ENCODE measurements at regions not wholly inside any gene's neighbourhood (a gene's known extent, or its start where the extent isn't known, plus 50 kb on each side); places are given as distances from the start of the nearest gene placed in this dataset.

DNA sequence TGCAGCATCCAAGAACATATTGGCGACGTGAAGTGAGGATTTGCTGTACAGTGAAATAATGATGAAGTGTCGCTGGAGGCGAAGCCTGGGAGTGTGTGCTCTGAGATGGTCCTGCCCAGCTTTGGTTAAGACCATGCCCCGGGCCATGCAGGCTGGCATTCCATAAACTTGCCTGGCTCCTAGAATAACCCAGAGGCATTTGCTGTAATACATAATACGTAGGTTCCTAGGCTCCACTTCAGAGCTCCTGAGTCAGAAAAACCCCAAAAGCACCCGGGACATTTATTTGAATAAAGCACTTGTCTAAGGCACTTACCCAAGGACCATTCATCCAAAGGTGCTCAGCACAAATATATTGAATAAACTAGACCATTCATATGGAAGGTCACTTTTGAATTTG lies 279.3 kb downstream of the ABCC12 start:
- WGBS (ENCODE audit: insufficient coverage, low coverage, missing lambda C conversion rate) = 4% methylated on average over 7 of the region's 7 CpGs
- CTCF ChIA-PET (ENCODE audit: low intra/inter-chr PET ratio) = no interaction called here
- no peak for FAIRE-seq

DNA sequence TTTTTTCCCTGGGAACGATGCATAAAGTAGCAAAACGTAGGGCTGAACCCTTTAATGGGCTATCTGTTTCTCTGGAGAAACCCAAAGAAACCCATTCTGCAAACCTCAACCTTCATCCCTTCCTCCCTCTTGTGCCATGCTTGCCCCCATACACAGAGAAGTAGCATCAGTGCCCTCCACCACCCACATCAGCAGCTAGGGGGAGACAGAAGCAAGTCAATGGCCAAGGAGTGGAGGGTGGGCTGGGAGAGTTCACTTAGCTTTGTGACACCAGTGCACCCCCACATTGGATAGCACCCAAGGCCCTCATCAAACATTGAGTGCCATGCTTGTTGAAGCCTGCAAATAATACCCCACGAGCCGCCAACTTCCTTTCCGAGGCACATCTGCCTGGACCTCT lies 282.4 kb downstream of the ABCC12 start:
- in situ Hi-C loops (cut with MboI) = no loop called here
- H2AFZ ChIP-seq (ENCODE audit: low read depth, low read length) = no peak overlapping the region
- H3K9me1 ChIP-seq (ENCODE audit: control insufficient read depth, insufficient read depth, low read length) = no peaks in the 10 kb centered on the region
- no peak overlapping the region for H3K9ac ChIP-seq (ENCODE audit: insufficient read depth in 1 of 2, low read depth in 2 of 2, low read length in 2 of 2)
- ChIA-PET CTCF (ENCODE audit: low intra/inter-chr PET ratio) (no interaction called here), POLR2A (interaction anchor here (0.5 kb wide), 1 partner anchor 696 kb away, joined by 3 read pairs; no protein-coding TSS in a partner anchor)
- H3K4me3 ChIP-seq = no peak overlapping the region
- no peak overlapping the region for H3K4me2 ChIP-seq (ENCODE audit: insufficient read depth, low read length)
- DNase-seq (ENCODE audit: extremely low read depth in 1 of 4, low spot score in 3 of 4) = peak; percentile 19 to 37 (median 28)
- intact Hi-C loops (cut with micrococcal nuclease) = loop anchor here (2.0 to 10.0 kb wide), 2 partner anchors 243 to 281 kb away; partner anchors contain the start of gene ABCC12
- no peaks in the 10 kb centered on the region for H3K79me2 ChIP-seq (ENCODE audit: control insufficient read depth, insufficient read depth, low read length)
- H3K27ac ChIP-seq (ENCODE audit: extremely low read depth, low read depth, low read length) = no peak overlapping the region
- H3K27me3 ChIP-seq (ENCODE audit: control insufficient read depth in 2 of 2, insufficient read depth in 2 of 2, low read length in 2 of 2) = no peaks in the 10 kb centered on the region
- WGBS (ENCODE audit: insufficient coverage, low coverage, missing lambda C conversion rate) = 0% methylated on average over 4 of the region's 5 CpGs
- H4K20me1 ChIP-seq (replicated peaks; ENCODE audit: control insufficient read depth, insufficient read depth, low read length) = no peaks in the 10 kb centered on the region
- no peaks in the 10 kb centered on the region for H3K36me3 ChIP-seq (ENCODE audit: control insufficient read depth, insufficient read depth, low read length)
- no peaks in the 10 kb centered on the region for H3K9me3 ChIP-seq (replicated peaks; ENCODE audit: control insufficient read depth, insufficient read depth, low read depth, low read length)
- FAIRE-seq = peak; percentile 11
- peak; percentile 90 for ATAC-seq
- no peaks in the 10 kb centered on the region for H3K4me1 ChIP-seq (replicated peaks in 1 of 2; ENCODE audit: control insufficient read depth in 2 of 2, insufficient read depth in 2 of 2, low read length in 2 of 2)
- BruUV-seq (replicated peaks) = no TSS peak
- TF ChIP-seq MTA2 (IDR thresholded peaks at IDR 0.05; ENCODE audit: low read depth) = no peak
- TF ChIP-seq SAFB2 (IDR thresholded peaks at IDR 0.05; ENCODE audit: borderline replicate concordance, low read depth, low read length, severe bottlenecking) = no peak
- TF ChIP-seq TAF1 (IDR thresholded peaks at IDR 0.05; ENCODE audit: control insufficient read depth, extremely low read depth, insufficient read depth, low read length, severe bottlenecking) = no peak

More for the DNA sequence above, 279.3 kb downstream of the ABCC12 start:
- Histone ChIP-seq H2AFZ (ENCODE audit: low read depth, low read length) (no peak overlapping the region), H3K27me3 (ENCODE audit: control insufficient read depth in 2 of 2, insufficient read depth in 2 of 2, low read length in 2 of 2) (no peaks in the 10 kb centered on the region), H3K9ac (ENCODE audit: insufficient read depth in 1 of 2, low read depth in 2 of 2, low read length in 2 of 2) (no peak overlapping the region), H3K4me3 (no peak overlapping the region), H3K27ac (ENCODE audit: extremely low read depth, low read depth, low read length) (no peak overlapping the region), H3K4me2 (ENCODE audit: insufficient read depth, low read length) (no peak overlapping the region), H3K9me1 (ENCODE audit: control insufficient read depth, insufficient read depth, low read length) (no peaks in the 10 kb centered on the region), H3K4me1 (replicated peaks in 1 of 2; ENCODE audit: control insufficient read depth in 2 of 2, insufficient read depth in 2 of 2, low read length in 2 of 2) (no peaks in the 10 kb centered on the region), H4K20me1 (replicated peaks; ENCODE audit: control insufficient read depth, insufficient read depth, low read length) (no peaks in the 10 kb centered on the region), H3K79me2 (ENCODE audit: control insufficient read depth, insufficient read depth, low read length) (no peaks in the 10 kb centered on the region), H3K36me3 (ENCODE audit: control insufficient read depth, insufficient read depth, low read length) (no peaks in the 10 kb centered on the region), H3K9me3 (replicated peaks; ENCODE audit: control insufficient read depth, insufficient read depth, low read depth, low read length) (no peaks in the 10 kb centered on the region)
- no peak for DNase-seq (ENCODE audit: extremely low read depth in 1 of 4, low spot score in 3 of 4)
- intact Hi-C loops (cut with micrococcal nuclease) = loop anchor here (10.0 kb wide), 1 partner anchor 278 kb away; the partner anchor contains the start of gene ABCC12
- BruUV-seq (replicated peaks) = no TSS peak
- in situ Hi-C loops (cut with MboI) = no loop called here
- no peak for ATAC-seq
- POLR2A ChIA-PET = no interaction called here
- TF ChIP-seq GTF2A2 (tag; IDR thresholded peaks at IDR 0.05) (no peak), PTBP1 (IDR thresholded peaks at IDR 0.05; ENCODE audit: low read depth, low read length) (no peak), ZKSCAN1 (IDR thresholded peaks at IDR 0.05; ENCODE audit: low read depth, low read length) (no peak), ZNF445 (CRISPR knock-in tag; IDR thresholded peaks at IDR 0.05; ENCODE audit: low read depth) (no peak), NFIC (IDR thresholded peaks at IDR 0.05) (no peak), BACH1 (tag; IDR thresholded peaks at IDR 0.05) (no peak), RHOXF2B (CRISPR knock-in tag; conservative IDR thresholded peaks at IDR 0.05) (no peak), FOXP1 (CRISPR knock-in tag; IDR thresholded peaks at IDR 0.05) (no peak)
- TF ChIP-seq, protein P1, sequence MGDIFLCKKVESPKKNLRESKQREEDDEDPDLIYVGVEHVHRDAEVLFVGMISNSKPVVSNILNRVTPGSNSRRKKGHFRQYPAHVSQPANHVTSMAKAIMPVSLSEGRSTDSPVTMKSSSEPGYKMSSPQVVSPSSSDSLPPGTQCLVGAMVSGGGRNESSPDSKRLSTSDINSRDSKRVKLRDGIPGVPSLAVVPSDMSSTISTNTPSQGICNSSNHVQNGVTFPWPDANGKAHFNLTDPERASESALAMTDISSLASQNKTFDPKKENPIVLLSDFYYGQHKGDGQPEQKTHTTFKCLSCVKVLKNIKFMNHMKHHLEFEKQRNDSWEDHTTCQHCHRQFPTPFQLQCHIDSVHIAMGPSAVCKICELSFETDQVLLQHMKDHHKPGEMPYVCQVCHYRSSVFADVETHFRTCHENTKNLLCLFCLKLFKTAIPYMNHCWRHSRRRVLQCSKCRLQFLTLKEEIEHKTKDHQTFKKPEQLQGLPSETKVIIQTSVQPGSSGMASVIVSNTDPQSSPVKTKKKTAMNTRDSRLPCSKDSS (IDR thresholded peaks at IDR 0.05; ENCODE audit: low read depth, partially characterized antibody) = no peak
